A673 (cell line): ENCODE measurements at regions not wholly inside any gene's neighbourhood (a gene's known extent, or its start where the extent isn't known, plus 50 kb on each side); places are given as distances from the start of the nearest gene placed in this dataset.

Source experiments
- CTCF ChIP-seq: fragments of 300-800, 200-600 bp; sonication (generic); conservative IDR thresholded peaks from 2 replicates; pipeline ENCODE4 v1.5.1; 2017; ENCODE audit warnings: low read depth, mild to moderate bottlenecking, antibody characterized with exemption, low read length, moderate library complexity, mixed read lengths
- EZH2 ChIP-seq: fragments of 200-600 bp; sonication (generic); IDR thresholded peaks from 2 replicates; pipeline ENCODE4 v1.6.1; 2017; ENCODE audit warnings: borderline replicate concordance, low read depth, mild to moderate bottlenecking, mixed read lengths, antibody characterized with exemption, low read length; ENCODE audit not compliant: poor library complexity, severe bottlenecking

- TF ChIP-seq EZH2 (no peak), CTCF (peak; percentile 81)
These were observed 1096.8 kb upstream of the PCDH20 start for GRCh38 chr13:62512194-62513141.
